CD4-positive, alpha-beta T cell treated with Interleukin-17A for 1 hour (primary cell): ENCODE measurements at regions not wholly inside any gene's neighbourhood (a gene's known extent, or its start where the extent isn't known, plus 50 kb on each side); places are given as distances from the start of the nearest gene placed in this dataset.
A peak's percentile ranks its signal among the peaks of the same experiment; 100 is the strongest.
"Not testable (repeated sequence)": the region's sequence is repeated elsewhere in the genome, so short reads cannot be mapped to it uniquely, and the experiment has no call there.

Experiments
- DNase-seq: peaks from one replicate; pipeline ENCODE4 v3.0.0-alpha.2; 2020

DNA sequence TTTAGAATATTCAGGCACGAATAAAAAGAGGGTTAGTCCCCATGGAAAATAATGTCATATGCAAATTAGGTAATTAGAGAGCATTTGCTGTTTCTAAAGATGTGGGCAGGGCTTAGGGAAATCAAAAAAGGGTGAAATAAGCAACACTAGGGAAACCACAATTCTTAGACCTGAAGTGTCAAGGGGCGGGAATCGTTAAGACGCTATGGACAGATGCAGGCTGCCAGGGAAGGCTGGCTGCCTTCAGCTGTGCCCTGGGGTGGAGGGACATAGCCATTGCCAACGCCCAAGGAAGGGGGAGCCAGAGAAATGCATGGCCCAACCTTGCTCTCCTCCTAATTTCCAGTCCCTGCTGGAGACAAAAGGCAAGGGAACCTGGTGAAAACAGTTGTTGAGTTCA lies 141.7 kb upstream of the PROK2 start:
- no peak for DNase-seq

DNA sequence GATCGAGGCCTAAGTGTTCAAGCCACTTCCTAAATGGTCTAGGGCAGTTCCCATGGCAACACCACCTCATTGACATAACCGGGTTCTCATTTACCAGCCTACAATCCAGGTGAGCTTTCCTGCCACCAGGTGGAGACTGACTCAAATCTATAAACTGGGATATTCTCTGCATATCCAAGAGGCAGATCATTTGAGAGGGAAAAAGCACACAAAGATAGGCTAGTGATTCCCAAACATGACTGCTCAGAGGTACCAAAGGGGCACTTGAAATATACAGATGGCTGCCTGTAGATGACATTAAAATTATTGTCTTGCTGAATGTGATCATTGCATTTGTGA lies 141.3 kb upstream of the PROK2 start:
- DNase-seq = no peak

DNA sequence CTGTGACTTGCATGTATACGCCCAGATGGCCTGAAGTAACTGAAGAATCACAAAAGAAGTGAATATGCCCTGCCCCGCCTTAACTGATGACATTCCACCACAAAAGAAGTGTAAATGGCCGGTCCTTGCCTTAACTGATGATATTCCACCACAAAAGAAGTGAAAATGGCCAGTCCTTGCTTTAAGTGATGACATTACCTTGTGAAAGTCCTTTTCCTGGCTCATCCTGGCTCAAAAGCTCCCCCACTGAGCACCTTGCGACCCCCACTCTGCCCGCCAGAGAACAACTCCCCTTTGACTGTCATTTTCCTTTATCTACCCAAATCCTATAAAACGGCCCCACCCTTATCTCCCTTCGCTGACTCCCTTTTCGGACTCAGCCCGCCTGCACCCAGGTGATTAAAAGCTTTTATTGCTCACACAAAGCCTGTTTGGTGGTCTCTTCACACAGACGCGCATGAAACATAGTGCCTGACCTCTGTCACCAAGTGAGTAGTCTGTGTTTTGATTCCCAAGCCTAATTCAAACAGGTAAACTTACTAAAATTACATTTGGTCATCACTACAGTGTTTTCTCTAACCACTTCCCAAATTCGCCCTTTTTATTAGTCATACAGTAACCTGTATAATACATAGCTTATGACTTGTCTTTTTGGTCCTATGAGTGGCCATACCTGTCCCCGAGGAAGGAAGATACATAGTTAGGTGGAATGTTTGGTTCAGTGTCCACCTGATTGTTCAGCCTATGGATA lies 140.7 kb upstream of the PROK2 start:
- DNase-seq = not testable (repeated sequence)

DNA sequence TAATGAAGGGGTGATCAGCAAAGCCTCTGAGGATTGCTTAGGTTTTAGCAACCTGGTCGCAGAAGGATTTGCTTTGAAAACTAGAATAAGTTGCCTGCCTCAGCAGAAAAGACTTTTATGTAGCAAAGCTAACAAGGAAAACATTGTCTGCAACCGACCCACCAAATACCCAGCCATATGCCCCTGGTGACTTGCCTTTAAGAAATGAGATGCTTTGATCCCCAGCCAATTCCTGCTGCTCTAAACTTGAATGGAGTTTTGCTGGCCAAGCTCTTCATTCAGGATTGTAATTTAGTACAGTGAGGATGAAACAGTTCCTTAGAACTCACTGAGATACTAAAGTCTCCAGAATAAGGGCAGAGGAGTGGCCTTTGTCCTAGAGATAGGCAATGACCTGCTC lies 139.8 kb upstream of the PROK2 start:
- DNase-seq = no peak

DNA sequence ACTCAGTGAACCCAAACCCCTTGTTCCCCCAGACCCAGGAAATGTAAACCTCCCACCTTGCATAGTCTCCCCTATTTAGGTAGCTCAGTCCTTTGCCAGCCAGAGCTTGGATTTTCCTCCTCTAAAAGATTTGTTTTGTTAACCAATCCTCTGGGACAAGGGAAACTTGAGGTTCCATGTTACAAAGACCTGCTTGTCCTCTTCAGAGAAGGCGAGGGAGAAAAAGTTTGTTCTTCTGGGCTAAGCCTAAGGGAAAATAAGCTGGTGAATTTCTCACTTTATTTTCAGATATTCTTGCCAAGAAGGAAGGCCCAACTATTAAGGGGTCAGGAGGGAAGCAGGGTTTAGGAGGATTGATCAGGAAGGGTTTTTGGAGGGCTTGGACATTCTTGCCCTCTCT lies 136.1 kb upstream of the PROK2 start:
- DNase-seq = no peak

DNA sequence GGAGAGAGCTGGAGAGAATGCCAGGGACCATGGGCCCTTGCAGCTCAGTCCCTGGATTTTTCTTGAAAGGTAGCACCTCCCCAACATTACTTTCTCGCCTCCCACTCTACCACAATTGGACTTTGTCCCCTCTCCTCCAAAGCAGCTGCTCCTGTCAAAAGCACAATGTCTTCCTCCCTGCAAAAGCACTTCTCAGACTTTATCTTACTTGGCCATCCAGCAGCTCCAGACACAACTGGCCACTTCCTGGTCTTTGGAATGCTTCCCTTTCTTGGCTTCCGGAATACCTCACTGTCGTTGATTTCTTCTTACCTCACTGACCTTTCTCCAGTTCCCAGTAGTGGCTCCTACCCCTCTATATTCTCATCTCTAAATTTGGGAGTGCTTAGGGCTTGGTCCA lies 134.6 kb upstream of the PROK2 start:
- DNase-seq = no peak

DNA sequence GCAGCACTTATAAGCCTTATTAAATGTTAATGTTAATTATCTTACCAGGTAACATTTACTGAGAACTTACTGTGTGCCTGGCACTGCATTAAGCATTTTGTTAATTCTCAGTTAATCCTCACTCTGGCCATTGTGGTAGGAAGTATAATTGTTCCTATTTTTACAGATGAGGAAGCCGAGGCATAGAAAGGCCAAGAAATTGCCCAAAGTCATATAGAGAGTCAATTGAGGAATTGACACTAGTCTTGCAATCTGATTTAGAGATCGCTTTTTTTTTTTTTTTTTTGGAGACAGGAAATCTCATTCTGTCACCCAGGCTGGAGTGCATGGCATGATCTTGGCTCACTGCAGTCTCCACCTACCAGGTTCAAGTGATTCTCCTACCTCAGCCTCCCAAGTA lies 132.6 kb upstream of the PROK2 start:
- DNase-seq = no peak

DNA sequence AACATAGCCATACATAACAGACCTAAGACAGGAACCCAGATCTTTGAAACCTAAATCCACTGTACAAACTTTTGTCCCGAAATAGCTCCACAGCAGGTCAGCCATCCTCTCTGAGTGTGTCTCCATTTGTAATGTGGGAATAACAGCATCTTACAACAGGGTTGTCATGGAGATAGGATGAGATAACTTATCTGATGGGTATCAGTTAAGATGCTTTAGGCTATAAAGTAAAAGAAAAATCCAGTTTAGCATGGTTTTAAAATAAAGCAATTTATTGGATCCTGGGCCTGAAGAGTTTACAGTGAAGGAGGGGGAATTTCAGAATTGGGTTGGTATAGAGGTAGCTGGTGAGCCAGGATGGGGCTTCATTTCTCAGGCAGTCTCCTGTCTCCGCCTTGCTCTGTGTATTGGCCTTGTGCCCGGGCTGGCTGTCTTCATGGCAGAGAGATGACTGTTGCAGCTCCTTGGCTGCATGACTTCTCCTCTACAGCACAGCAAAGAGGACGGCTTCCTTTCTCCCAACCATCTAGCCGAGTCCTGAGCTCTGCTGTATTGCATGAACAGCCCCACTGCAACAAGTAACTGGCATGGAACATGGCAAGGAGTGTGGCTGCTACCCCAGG lies 131.9 kb upstream of the PROK2 start:
- DNase-seq = no peak

DNA sequence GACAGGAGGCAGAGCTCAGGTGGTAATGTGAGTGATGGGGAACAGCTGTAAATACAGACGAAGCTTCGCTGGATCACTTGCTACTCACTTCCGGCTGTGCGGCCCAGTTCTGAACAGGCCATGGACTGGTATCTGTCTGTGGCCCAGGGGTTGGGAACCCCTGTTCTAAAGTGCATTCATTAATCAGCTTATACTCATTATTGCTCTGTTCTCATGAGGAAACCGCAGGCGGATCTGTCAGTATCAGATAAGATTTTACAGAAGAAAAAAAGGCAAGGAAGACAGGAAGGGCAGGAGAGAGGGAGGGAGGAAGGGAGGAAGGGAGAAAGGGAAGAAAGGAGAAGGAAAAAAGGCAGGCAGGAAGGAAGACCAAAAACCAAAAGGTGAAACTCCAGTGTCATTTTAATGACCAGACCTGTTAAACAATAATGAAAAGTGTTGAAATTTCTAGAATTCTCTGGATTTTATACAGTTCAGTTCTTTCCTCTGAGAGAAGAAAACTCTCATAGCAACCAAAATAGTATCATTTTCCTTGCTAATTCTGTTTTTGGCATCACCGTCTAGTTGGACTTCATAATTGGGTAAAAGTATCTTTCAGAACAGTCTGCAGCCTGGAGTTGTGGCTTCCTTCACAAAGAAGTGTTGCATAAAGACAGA lies 128.0 kb upstream of the PROK2 start:
- no peak for DNase-seq

DNA sequence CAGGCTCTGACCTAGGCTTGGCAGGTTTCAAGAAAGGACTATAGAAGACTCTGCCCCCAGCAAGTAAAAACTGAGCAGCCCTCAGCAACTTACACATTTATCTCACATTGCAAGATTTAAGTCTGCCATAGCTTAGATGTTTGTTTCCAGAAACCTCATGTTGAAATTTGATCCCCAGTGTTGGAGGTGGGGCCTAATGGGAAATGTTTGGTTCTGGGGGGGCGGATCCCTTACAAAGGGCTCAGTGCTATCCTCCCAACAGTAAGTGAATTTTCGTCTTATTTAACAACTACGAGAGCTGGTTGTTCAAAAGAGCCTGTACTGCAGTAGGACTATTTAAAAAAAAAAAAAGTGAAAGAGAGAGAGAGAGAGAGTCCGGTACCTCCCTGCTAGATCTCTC lies 125.2 kb upstream of the PROK2 start:
- no peak for DNase-seq

DNA sequence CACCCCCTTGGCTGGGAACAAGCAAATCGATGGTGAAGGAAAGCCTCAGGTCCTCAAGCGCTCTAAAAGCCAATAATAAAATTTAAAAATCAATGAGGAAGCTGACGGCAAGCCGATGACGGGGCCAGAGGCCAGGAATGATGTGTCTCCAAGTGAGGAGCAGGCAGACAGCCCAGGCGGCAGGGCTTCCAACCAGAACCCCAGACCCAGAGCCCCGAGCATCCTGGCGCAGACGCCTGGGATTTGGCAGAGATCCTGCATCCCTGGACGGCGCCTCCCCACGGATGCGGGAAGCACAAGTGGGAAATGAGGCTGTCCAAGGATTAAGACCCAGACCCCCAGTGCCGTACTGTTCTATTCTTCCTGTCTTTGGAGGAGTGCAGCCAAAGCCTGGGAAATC lies 123.0 kb upstream of the PROK2 start:
- no peak for DNase-seq

DNA sequence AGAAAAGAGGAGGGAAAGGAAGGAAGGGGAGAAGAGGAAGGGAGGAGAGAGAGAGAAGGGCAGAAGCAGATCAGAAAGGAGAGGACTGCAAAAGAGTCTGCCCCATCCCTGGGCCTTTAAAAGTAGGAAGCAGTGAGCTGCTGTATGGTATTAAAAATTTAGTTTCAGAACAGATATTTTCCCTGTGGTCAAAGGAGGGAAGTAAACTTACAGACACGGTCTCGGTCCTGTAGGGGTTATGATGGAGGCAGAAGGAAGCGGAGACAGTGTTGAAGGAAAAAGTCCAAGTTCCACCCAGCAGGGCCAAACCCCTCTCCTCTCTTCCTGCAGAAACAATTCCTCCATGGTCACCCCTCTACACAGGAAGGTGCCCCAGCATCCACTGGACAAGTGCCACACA lies 122.0 kb upstream of the PROK2 start:
- no peak for DNase-seq

DNA sequence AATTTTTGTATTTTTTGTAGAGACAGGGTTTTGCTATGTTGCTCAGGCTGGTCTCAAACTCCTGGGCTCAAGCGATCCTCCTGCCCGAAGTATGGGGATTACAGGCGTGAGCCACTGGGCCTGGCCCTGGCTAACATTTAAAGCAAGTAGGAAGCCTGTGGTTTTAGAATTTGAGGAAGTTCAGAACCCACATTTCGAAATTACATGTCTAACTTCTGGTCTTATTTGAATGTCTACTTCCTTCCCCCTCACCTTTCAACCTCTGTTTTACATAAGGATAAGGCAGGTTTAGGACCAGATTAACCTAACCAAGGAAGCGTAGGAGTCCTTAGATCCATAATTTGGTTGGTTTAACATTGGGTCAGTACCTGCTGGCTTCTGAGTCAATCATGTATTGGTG lies 120.5 kb upstream of the PROK2 start:
- DNase-seq = peak; percentile 2

DNA sequence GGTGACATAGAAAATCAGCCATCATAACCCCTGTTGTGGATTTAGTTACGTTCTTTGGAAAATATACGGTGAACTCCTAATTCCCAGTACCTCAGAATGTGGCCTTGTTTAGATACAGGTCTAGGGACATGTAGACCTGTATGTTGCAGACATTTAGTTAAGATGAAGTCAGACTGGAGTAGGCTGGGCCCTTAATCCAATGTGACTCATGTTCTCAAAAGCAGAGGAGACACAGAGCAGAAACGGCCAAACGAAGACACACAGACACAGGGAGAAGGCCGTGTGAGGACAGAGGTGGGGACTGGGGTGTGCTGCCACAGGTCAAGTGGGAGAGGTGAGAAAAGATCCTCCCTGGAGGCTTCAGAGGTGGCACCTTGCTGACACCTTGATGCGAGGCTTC lies 119.0 kb upstream of the PROK2 start:
- DNase-seq = no peak

DNA sequence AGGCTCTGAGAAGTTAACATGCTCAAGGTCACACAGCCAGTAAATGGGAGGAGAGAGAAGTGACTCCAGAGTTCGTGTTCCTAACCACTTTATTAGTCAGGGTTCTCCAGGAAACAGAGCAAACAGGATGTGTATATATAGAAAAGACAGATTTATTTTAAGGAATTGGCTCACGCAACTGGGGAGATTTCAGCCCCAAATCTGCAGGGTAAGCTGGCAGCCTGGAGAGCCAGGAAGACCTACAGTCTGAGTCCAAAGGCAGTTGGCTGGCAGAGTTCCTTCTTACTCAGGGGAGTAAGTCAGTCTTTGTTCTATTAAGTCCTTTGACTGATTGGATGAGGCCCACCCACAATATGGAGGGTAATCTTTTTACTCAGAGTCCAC lies 118.2 kb upstream of the PROK2 start:
- DNase-seq = no peak

DNA sequence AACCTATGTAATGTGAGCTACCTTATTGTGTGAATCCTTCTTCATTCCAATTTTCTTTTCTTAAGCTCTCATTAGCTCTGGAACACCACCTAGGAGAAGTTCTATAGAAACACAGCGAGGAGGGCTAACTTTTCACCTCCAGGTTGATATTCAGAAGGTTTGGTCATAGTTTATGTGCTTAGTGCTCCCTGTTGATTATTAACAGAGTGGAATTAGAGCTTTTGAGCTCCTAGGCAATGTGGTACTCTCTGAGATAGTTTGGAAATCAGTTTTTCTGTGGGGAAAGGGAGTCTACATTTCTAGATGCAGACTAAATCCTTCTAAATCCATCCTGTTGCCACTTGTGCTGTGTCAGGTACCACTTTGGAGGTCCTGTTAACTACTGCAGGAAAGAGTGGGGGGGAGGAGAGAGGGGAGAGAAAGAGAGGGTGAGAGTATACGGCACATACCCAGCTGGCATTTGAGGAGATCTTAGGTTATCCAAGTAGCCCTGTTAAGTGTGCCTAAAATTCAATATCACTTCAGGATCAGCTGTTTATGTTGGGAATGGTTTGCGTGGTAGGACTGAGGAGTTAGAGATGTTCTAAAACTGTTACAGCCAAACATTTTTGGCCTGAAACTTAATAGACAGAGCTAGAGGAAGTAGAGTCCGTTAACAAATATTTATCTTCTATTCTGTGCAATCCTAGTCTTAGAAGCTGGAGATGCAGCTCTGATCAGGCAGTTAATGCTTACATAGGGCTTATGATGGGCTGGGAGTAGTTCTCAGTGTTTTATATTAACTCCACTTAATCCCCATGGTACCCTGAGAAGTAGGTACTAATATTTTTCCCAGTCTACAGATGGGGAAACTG lies 117.5 kb upstream of the PROK2 start:
- DNase-seq = no peak

DNA sequence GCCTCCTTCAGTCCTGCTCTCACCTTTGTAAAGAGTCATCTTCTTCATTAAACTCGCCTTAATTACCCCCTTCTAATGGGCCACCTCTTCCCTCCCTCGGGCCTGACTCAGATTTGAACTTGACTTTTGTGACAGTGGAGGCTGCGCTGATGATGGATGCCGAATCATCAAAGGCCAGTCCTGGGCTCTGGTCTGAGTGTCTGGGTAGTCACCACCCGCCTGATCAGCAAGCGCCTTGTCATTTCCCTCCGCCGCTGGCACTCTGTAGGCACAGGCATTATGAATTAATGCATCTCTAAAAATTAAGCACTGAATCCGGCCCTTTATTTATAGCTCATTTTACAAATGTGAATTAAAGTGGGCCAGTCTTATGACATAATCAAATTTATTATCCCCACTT lies 116.7 kb upstream of the PROK2 start:
- DNase-seq = no peak

DNA sequence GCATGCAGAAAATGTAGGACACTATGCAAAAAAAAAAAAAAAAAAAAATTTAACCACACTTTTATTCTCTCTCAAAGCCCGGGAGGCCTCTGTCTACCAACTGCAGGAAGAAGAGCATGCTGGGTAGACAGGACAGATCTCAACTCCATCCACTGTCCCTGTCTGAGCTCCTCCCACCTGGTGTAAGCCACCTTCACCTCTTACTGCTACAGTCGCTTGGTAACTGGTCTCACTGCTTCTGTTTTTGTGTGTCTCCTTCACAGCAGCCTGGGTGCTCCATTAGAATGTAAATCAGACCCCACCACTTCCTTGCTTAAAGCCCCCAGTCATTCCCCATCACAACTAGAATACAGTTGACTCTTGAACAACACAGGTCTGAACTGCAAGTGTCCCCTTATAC lies 115.1 kb upstream of the PROK2 start:
- DNase-seq = no peak

DNA sequence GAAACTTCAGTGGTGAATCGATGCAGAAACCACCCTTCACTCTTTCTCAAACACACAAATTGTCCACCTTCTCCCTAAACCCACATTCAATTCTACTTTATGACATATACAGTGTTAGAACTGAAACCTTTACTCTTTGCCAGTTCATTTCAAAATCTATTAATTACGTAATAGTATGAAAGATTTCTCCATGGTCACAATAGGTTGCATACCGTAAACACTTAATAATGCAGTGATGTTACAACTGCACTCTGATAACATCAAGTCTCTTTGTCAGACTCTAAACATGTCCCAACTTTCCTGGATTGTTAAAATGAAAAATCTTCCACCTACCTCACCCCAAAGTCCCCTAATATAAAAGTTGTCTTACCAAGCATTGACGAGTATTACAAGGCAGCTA lies 111.8 kb upstream of the PROK2 start:
- DNase-seq = no peak

DNA sequence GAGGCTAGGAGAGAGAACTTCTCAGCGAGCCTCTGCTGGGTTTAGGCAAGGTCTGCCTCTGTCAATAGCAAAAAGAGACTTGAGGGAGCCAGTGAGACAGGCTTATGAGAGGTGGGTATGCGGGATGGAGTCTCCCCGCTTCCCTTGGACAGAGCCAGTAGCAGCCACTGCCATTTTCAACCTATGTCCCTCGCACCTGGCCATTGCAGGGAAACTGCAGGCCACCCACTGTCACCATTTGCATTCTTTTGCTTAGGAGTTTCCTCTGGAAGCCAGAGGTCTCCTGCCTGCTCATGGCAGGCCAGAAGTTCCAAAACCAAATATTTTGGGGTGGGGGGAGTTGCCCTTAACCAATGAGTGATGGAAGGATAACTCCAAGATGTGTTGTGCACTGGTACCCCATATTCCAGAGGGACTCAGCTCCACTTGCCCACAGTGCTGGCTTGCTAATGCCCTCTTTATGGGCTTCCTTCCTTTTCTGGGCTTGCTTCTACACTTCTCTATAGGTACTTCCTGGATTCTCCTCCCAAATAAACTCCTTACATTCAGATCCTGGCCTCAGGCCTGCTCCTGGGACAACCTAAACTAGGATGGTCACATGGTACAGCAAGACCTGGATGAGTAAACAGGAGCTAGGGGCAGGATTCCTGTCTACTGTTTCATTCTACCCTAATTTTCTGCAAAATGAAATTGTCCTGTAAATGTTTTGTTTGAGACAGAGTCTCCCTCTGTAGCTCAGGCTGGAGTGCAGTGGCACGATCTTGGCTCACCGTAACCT lies 108.9 kb upstream of the PROK2 start:
- DNase-seq = no peak

DNA sequence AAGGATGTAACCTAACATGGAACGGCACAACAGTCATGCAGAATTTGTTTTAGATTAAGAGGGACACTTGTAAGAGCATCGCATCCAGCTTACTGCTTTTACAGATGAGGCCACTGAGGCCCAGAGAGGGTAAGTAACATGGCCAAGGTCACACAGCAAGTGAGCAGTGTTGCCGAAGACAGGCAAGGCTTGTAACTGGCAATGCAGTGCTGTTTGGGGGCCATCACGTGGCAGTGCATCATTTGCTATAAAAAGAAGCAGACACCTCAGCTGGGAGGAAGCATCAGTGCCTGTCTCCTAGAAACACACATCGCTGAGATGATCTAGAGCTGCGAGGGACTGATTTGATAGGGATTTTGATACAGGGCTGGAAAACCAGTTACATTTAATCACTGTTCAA lies 108.2 kb upstream of the PROK2 start:
- DNase-seq = no peak

DNA sequence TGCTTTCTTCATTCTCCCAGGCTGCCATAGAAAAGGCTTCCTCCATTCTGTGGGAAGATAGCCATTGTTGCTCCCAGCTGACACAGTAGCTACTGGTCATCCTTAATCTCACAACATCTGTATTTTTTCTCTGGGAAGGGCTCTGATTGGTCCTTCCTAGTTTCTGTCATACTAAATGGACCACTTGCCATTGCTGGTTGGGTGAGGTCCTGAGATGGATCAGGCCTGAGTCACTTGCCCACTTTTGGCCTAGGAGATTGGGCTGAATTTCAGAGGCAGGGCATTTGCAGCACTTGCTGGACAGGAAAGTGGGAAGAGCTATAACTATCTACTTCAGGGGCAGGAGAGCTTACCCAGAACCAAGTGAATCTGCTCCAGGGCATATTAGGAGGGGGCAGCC lies 106.5 kb upstream of the PROK2 start:
- no peak for DNase-seq

DNA sequence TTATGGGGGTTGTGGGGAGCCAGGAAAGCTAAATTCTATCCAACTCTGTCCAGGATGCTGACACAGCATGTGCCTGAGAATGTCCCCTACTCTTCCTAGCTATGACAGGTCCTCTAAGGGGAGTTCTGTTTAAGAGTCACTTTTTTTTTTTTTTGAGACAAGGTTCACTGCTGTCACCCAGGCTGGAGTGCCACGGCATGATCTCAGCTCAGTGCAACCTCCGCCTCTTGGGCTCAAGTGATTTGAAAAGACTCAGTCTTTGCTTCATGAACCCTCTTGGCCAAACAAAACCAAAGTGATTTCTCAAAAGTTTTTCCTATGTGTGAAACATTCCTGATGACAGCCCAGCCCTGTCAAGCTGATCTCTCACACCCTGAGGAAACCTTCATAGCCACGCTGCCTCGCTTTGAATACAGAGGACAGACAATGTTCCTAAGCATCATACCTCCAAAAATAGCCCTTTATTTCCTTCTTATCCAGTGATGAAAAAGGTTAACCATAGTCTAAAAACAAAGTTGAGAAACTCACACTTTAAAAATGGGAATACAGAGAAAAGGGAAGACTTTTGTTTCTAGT lies 105.5 kb upstream of the PROK2 start:
- DNase-seq = no peak
